K562 (cell line): ENCODE measurements at regions not wholly inside any gene's neighbourhood (a gene's known extent, or its start where the extent isn't known, plus 50 kb on each side); places are given as distances from the start of the nearest gene placed in this dataset.

Experiments
- ATAC-seq: fragments of 200-7000 bp; cut with Tn5 transposase; 3 replicates; pipeline ENCODE4 v1.9.1; 2020; ENCODE audit warnings: moderate library complexity
- BruUV-seq: library from RNA; stranded (reverse); fragments of 400-500 nt; replicated peaks from 2 replicates; lab custom pipeline; 2021; lab: Mats Ljungman, UMichigan
- CTCF ChIA-PET: fragments of 300-600 bp; formaldehyde crosslinking; extraction: SDS; loops from one replicate; lab custom pipeline; 2021; ENCODE audit warnings: low intra/inter-chr PET ratio; lab: Yijun Ruan, JAX
- POLR2A ChIA-PET: fragments of 300-600, 350-650 bp; sonication (Branson Sonifier 250); formaldehyde crosslinking; extraction: SDS; loops from one replicate; lab custom pipeline; 2021; ENCODE audit warnings: antibody characterized with exemption, inconsistent platforms; lab: Yijun Ruan, JAX
- DNase-seq, 4 experiments: peaks; one replicate each; pipeline versions ENCODE4 v3.0.0 to v3.0.0-alpha.2; 2011 to 2018; ENCODE audit warnings: low spot score in 3 of 4, mixed read lengths in 3 of 4; ENCODE audit errors: extremely low read depth in 1 of 4
- FAIRE-seq: peaks from 2 replicates; lab custom pipeline; 2011; peaks lifted over from hg19 to GRCh38; lab: Jason Lieb, UNC
- H2AFZ ChIP-seq: 2 replicates; pipeline ENCODE4 v1.6.0; 2011; ENCODE audit warnings: low read depth, low read length, control low read depth, inconsistent platforms
- H3K27ac ChIP-seq: fragments of 200-600 bp; 3 replicates; pipeline ENCODE4 v1.8.0; 2011; ENCODE audit warnings: low read depth, mild to moderate bottlenecking, control low read depth, inconsistent platforms, low read length, moderate library complexity, mixed read lengths; ENCODE audit errors: extremely low read depth
- H3K27me3 ChIP-seq, 2 experiments: fragments of 300-600 bp in 1 of 2; 2 replicates in 1 of 2; 3 replicates in 1 of 2; pipeline versions ENCODE4 v1.6.0 to v1.8.0; 2011; ENCODE audit warnings: inconsistent platforms in 2 of 2, low read length in 2 of 2, mild to moderate bottlenecking in 1 of 2, mixed read lengths in 1 of 2, moderate library complexity in 1 of 2; ENCODE audit not compliant: control insufficient read depth in 2 of 2, insufficient read depth in 2 of 2
- H3K36me3 ChIP-seq: fragments of 300-600 bp; 3 replicates; pipeline ENCODE4 v1.8.0; 2011; ENCODE audit warnings: mild to moderate bottlenecking, low read length, inconsistent platforms; ENCODE audit not compliant: control insufficient read depth, insufficient read depth
- H3K4me1 ChIP-seq, 2 experiments: fragments of 200-600 bp in 1 of 2; replicated peaks in 1 of 2; 2 replicates in 1 of 2; 3 replicates in 1 of 2; pipeline versions ENCODE4 v1.5.1 to v1.8.0; 2011; ENCODE audit warnings: inconsistent platforms in 2 of 2, low read length in 2 of 2, mild to moderate bottlenecking in 1 of 2, mixed read lengths in 1 of 2, moderate library complexity in 1 of 2; ENCODE audit not compliant: control insufficient read depth in 2 of 2, insufficient read depth in 2 of 2
- H3K4me2 ChIP-seq: 2 replicates; pipeline ENCODE4 v1.6.1; 2011; ENCODE audit warnings: low read length, control low read depth, inconsistent platforms, mixed read lengths; ENCODE audit not compliant: insufficient read depth
- H3K4me3 ChIP-seq: fragments of 200-600 bp; sonication (generic), shearing (Covaris generic); 2 replicates; pipeline ENCODE4 v1.5.1; 2016; ENCODE audit warnings: control low read depth, inconsistent platforms
- H3K79me2 ChIP-seq: fragments of 200-600 bp; 3 replicates; pipeline ENCODE4 v1.8.0; 2011; ENCODE audit warnings: low read length, inconsistent platforms; ENCODE audit not compliant: control insufficient read depth, insufficient read depth
- H3K9ac ChIP-seq, 2 experiments: 2 replicates each; pipeline versions ENCODE4 v1.6.0 to v1.6.1; 2011; ENCODE audit warnings: low read depth in 2 of 2, low read length in 2 of 2, control low read depth in 1 of 2, inconsistent platforms in 1 of 2, mild to moderate bottlenecking in 1 of 2, mixed read lengths in 1 of 2; ENCODE audit not compliant: insufficient read depth in 1 of 2
- H3K9me1 ChIP-seq: one replicate; pipeline ENCODE4 v1.6.0; 2011; ENCODE audit warnings: inconsistent platforms, mild to moderate bottlenecking, low read length, moderate library complexity; ENCODE audit not compliant: control insufficient read depth, insufficient read depth
- H3K9me3 ChIP-seq: replicated peaks from 2 replicates; pipeline ENCODE4 v1.5.1; 2011; ENCODE audit warnings: low read depth, low read length, inconsistent platforms; ENCODE audit not compliant: control insufficient read depth, insufficient read depth
- H4K20me1 ChIP-seq: replicated peaks from 2 replicates; pipeline ENCODE4 v1.6.1; 2011; ENCODE audit warnings: low read length, inconsistent platforms, mixed read lengths; ENCODE audit not compliant: control insufficient read depth, insufficient read depth
- CBFA2T3 ChIP-seq: fragments of 450-650 bp; IDR thresholded peaks from 2 replicates; pipeline ENCODE4 v1.6.1; 2017
- ELF1 ChIP-seq: fragments of 200-800 bp; sonication (Bioruptor generic); IDR thresholded peaks from 2 replicates; pipeline ENCODE4 v1.6.1; 2016; ENCODE audit warnings: missing genetic modification characterization, missing compliant biosample characterization
- GABPB1 ChIP-seq: sonication (generic); formaldehyde crosslinking; IDR thresholded peaks from 2 replicates; pipeline ENCODE4 v1.8.0; 2022; ENCODE audit warnings: mild to moderate bottlenecking, missing genetic modification reagents
- KAT7 ChIP-seq: sonication (generic); formaldehyde crosslinking; IDR thresholded peaks from 2 replicates; pipeline ENCODE4 v1.8.0; 2022; ENCODE audit warnings: missing genetic modification reagents, mild to moderate bottlenecking, borderline replicate concordance
- MED1 ChIP-seq: sonication (generic); formaldehyde crosslinking; IDR thresholded peaks from 2 replicates; pipeline ENCODE4 v1.8.1; 2023; ENCODE audit warnings: missing genetic modification reagents, borderline replicate concordance
- NFIC ChIP-seq: fragments of 450-650 bp; IDR thresholded peaks from 2 replicates; pipeline ENCODE4 v1.6.1; 2017; ENCODE audit warnings: mild to moderate bottlenecking, inconsistent platforms
- ZNF197 ChIP-seq: fragments of 200-800 bp; sonication (Bioruptor generic); IDR thresholded peaks from 2 replicates; pipeline ENCODE4 v1.6.1; 2016; ENCODE audit warnings: low read depth, missing genetic modification characterization, missing compliant biosample characterization
- ZNF23 ChIP-seq: fragments of 250-450 bp; sonication (Bioruptor Pico); IDR thresholded peaks from 2 replicates; pipeline ENCODE4 v1.4.0; 2020; ENCODE audit warnings: mild to moderate bottlenecking
- ZNF274 ChIP-seq: IDR thresholded peaks from 2 replicates; pipeline ENCODE4 v1.6.1; 2011; ENCODE audit warnings: low read depth, mild to moderate bottlenecking, low read length, moderate library complexity, borderline replicate concordance
- ZNF561 ChIP-seq: fragments of 450-650 bp; formaldehyde crosslinking; conservative IDR thresholded peaks from 2 replicates; pipeline ENCODE4 v1.4.0; 2020; ENCODE audit warnings: mild to moderate bottlenecking, moderate library complexity
- ZNF778 ChIP-seq: fragments of 450-650 bp; formaldehyde crosslinking; IDR thresholded peaks from 2 replicates; pipeline ENCODE4 v1.4.0; 2020; ENCODE audit warnings: mild to moderate bottlenecking, moderate library complexity
- WGBS: fragments of 100-300 bp; shearing (Covaris generic); methylation state at CpG from one replicate; pipeline ENCODE4 v1.1.6; 2016; ENCODE audit warnings: low coverage, mixed read lengths; ENCODE audit not compliant: insufficient coverage; ENCODE audit errors: missing lambda C conversion rate; 5-methylcytosine and 5-hydroxymethylcytosine counted together
- in situ Hi-C: fragments of 300-500 bp; cut with MboI; formaldehyde crosslinking; loops from 4 replicates; pipeline ENCODE4 v1.15.0; 2018; ENCODE audit warnings: inconsistent platforms, mixed read lengths
- intact Hi-C: fragments of 100-400 bp; cut with micrococcal nuclease; formaldehyde crosslinking; loops from 2 replicates; pipeline ENCODE4 v1.14.2; 2022
- TF ChIP-seq, protein P1 (sequence below): fragments of 250-450 bp; sonication (Bioruptor Pico); IDR thresholded peaks from 2 replicates; pipeline ENCODE4 v1.4.0; 2020; ENCODE audit warnings: mild to moderate bottlenecking, moderate library complexity
- TF ChIP-seq, protein P2 (sequence below): fragments of 250-450 bp; sonication (Bioruptor Pico); IDR thresholded peaks from 2 replicates; pipeline ENCODE4 v1.6.1; 2021; ENCODE audit warnings: mild to moderate bottlenecking
- TF ChIP-seq, protein P3 (sequence below), 2 experiments: fragments of 450-650 bp in 1 of 2; sonication (generic) in 1 of 2; formaldehyde crosslinking; conservative IDR thresholded peaks; 2 replicates each; pipeline versions ENCODE4 v1.4.0 to v1.8.1; 2020 to 2022; ENCODE audit warnings: mild to moderate bottlenecking in 1 of 2, missing genetic modification reagents in 1 of 2
- TF ChIP-seq, protein P4 (sequence below): fragments of 450-650 bp; IDR thresholded peaks from 2 replicates; pipeline ENCODE4 v1.6.1; 2016; ENCODE audit warnings: antibody characterized with exemption
- TF ChIP-seq, protein P5 (sequence below): sonication (generic); formaldehyde crosslinking; IDR thresholded peaks from 2 replicates; pipeline ENCODE4 v1.8.0; 2023; ENCODE audit warnings: mild to moderate bottlenecking, missing genetic modification reagents

DNA sequence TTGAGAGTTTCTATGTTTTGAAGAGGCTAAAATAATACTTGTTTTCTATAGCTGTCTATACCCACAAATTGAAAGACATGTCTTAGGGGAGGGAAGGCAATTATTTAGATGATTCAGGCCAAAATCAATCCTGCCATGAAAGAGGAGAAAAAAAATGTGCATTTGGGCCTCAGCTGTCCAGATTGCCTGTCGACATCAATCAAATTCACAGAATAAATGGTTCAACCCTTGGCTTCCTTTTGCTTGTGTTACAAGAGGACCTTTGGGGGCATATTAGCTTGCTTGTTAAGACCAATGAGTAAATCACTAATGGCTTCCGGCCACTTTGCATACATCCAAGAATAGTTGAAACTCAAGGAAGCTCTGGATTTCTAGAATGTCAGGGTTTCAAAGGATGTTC is 900.8 kb upstream of the CELF4 start:
- no peaks in the 10 kb centered on the region for H3K36me3 ChIP-seq
- no TSS peak for BruUV-seq
- H3K4me3 ChIP-seq = no peak overlapping the region
- POLR2A ChIA-PET = no interaction called here
- intact Hi-C loops = no loop called here
- TF ChIP-seq, protein P1, sequence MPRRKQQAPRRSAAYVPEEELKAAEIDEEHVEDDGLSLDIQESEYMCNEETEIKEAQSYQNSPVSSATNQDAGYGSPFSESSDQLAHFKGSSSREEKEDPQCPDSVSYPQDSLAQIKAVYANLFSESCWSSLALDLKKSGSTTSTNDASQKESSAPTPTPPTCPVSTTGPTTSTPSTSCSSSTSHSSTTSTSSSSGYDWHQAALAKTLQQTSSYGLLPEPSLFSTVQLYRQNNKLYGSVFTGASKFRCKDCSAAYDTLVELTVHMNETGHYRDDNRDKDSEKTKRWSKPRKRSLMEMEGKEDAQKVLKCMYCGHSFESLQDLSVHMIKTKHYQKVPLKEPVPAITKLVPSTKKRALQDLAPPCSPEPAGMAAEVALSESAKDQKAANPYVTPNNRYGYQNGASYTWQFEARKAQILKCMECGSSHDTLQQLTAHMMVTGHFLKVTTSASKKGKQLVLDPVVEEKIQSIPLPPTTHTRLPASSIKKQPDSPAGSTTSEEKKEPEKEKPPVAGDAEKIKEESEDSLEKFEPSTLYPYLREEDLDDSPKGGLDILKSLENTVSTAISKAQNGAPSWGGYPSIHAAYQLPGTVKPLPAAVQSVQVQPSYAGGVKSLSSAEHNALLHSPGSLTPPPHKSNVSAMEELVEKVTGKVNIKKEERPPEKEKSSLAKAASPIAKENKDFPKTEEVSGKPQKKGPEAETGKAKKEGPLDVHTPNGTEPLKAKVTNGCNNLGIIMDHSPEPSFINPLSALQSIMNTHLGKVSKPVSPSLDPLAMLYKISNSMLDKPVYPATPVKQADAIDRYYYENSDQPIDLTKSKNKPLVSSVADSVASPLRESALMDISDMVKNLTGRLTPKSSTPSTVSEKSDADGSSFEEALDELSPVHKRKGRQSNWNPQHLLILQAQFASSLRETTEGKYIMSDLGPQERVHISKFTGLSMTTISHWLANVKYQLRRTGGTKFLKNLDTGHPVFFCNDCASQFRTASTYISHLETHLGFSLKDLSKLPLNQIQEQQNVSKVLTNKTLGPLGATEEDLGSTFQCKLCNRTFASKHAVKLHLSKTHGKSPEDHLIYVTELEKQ = no peak
- TF ChIP-seq, protein P2, sequence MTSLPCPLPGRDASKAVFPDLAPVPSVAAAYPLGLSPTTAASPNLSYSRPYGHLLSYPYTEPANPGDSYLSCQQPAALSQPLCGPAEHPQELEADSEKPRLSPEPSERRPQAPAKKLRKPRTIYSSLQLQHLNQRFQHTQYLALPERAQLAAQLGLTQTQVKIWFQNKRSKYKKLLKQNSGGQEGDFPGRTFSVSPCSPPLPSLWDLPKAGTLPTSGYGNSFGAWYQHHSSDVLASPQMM (CRISPR knock-in tag) = no peak
- TF ChIP-seq MED1 (CRISPR knock-in tag) (no peak), CBFA2T3 (no peak), ELF1 (no peak), ZNF197 (CRISPR knock-in tag) (no peak), ZNF561 (no peak), NFIC (no peak), KAT7 (CRISPR knock-in tag) (no peak), ZNF778 (CRISPR knock-in tag) (no peak), GABPB1 (CRISPR knock-in tag) (no peak), ZNF23 (CRISPR knock-in tag) (no peak), ZNF274 (no peak)
- TF ChIP-seq, protein P3, sequence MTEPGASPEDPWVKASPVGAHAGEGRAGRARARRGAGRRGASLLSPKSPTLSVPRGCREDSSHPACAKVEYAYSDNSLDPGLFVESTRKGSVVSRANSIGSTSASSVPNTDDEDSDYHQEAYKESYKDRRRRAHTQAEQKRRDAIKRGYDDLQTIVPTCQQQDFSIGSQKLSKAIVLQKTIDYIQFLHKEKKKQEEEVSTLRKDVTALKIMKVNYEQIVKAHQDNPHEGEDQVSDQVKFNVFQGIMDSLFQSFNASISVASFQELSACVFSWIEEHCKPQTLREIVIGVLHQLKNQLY (CRISPR knock-in tag; conservative IDR thresholded peaks at IDR 0.05) = no peak
- TF ChIP-seq, protein P4, sequence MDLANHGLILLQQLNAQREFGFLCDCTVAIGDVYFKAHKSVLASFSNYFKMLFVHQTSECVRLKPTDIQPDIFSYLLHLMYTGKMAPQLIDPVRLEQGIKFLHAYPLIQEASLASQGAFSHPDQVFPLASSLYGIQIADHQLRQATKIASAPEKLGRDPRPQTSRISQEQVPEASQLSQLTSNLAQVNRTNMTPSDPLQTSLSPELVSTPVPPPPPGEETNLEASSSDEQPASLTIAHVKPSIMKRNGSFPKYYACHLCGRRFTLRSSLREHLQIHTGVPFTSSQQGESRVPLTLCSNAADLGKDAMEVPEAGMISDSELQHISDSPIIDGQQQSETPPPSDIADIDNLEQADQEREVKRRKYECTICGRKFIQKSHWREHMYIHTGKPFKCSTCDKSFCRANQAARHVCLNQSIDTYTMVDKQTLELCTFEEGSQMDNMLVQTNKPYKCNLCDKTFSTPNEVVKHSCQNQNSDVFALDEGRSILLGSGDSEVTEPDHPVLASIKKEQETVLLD = no peak
- TF ChIP-seq, protein P5, sequence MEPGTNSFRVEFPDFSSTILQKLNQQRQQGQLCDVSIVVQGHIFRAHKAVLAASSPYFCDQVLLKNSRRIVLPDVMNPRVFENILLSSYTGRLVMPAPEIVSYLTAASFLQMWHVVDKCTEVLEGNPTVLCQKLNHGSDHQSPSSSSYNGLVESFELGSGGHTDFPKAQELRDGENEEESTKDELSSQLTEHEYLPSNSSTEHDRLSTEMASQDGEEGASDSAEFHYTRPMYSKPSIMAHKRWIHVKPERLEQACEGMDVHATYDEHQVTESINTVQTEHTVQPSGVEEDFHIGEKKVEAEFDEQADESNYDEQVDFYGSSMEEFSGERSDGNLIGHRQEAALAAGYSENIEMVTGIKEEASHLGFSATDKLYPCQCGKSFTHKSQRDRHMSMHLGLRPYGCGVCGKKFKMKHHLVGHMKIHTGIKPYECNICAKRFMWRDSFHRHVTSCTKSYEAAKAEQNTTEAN (CRISPR knock-in tag) = no peak
- TF ChIP-seq, all 486 proteins: peak for 0
- H3K9me3 ChIP-seq = no peaks in the 10 kb centered on the region
- in situ Hi-C loops = no loop called here
- H3K9me1 ChIP-seq = no peaks in the 10 kb centered on the region
- FAIRE-seq (no peak), ATAC-seq (no peak), DNase-seq (no peak)
- no peak overlapping the region for H3K27ac ChIP-seq
- CTCF ChIA-PET = no interaction called here
- H3K9ac ChIP-seq = no peak overlapping the region
- H3K27me3 ChIP-seq = no peaks in the 10 kb centered on the region
- H3K4me1 ChIP-seq = no peaks in the 10 kb centered on the region
- H3K4me2 ChIP-seq = no peak overlapping the region
- no peak overlapping the region for H2AFZ ChIP-seq
- WGBS = 3% methylated on average over 2 of the region's 2 CpGs
- H3K79me2 ChIP-seq = no peaks in the 10 kb centered on the region
- no peaks in the 10 kb centered on the region for H4K20me1 ChIP-seq
